Neutrophil (primary cell): ENCODE measurements at regions not wholly inside any gene's neighbourhood (a gene's known extent, or its start where the extent isn't known, plus 50 kb on each side); places are given as distances from the start of the nearest gene placed in this dataset.
"Not testable (repeated sequence)": the region's sequence is repeated elsewhere in the genome, so short reads cannot be mapped to it uniquely, and the experiment has no call there.

Experiments
- H3K27ac ChIP-seq: fragments of 200-600 bp; sonication (generic); 2 replicates; pipeline ENCODE4 v1.5.1; 2016; ENCODE audit warnings: mild to moderate bottlenecking, moderate library complexity
- H3K27me3 ChIP-seq: fragments of 200-600 bp; sonication (generic); 2 replicates; pipeline ENCODE4 v1.6.0; 2016; ENCODE audit warnings: mild to moderate bottlenecking
- H3K36me3 ChIP-seq: fragments of 200-600 bp; sonication (generic); 2 replicates; pipeline ENCODE4 v1.5.1; 2017
- H3K4me1 ChIP-seq, 2 experiments: fragments of 200-600 bp in 1 of 2; sonication (generic) in 1 of 2; 1 replicate in 1 of 2; 2 replicates in 1 of 2; pipeline versions ENCODE4 v1.5.1 to v1.6.1; 2013 to 2016; ENCODE audit warnings: low read depth in 1 of 2, low read length in 1 of 2, mild to moderate bottlenecking in 1 of 2, moderate library complexity in 1 of 2; ENCODE audit not compliant: control insufficient read depth in 1 of 2, insufficient read depth in 1 of 2
- H3K4me3 ChIP-seq, 2 experiments: fragments of 200-600 bp in 1 of 2; sonication (generic) in 1 of 2; 1 replicate in 1 of 2; 2 replicates in 1 of 2; pipeline ENCODE4 v1.5.1; 2013 to 2016; ENCODE audit warnings: low read depth in 1 of 2, low read length in 1 of 2, mild to moderate bottlenecking in 1 of 2, moderate library complexity in 1 of 2
- H3K9me3 ChIP-seq: fragments of 200-600 bp; sonication (generic); 2 replicates; pipeline ENCODE4 v1.5.1; 2016
- TF ChIP-seq, protein P1 (sequence below): fragments of 200-600 bp; sonication (generic); IDR thresholded peaks from 2 replicates; pipeline ENCODE4 v1.5.1; 2016; ENCODE audit warnings: antibody characterized with exemption

DNA sequence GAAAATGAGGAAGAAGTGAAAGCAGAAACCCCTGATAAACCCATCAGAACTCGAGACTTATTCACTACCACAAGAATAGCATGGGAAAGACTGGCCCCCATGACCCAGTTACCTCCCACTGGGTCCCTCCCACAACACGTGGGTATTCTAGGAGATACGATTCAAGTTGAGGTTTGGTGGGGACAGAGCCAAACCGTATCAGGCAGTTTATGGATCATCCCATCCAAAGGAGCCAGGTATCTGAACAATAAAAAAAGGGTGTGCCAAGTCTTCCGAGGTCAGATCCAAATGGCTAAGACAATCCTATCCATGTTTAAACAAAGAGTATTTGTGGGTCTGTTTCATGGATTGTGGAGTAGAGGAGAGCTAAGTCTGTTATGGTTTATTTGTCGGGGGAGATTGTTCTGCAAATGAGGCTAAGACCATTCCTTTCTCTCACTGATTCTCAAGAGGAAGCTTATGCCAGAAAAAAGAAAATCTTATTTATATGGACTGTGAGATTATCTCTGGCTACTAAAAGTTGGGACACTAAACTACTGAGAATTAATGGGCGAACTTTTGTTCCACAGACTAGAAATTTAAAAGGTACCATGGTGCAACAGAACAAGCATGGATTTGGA lies 203.7 kb downstream of the IPMK start:
- TF ChIP-seq, protein P1, sequence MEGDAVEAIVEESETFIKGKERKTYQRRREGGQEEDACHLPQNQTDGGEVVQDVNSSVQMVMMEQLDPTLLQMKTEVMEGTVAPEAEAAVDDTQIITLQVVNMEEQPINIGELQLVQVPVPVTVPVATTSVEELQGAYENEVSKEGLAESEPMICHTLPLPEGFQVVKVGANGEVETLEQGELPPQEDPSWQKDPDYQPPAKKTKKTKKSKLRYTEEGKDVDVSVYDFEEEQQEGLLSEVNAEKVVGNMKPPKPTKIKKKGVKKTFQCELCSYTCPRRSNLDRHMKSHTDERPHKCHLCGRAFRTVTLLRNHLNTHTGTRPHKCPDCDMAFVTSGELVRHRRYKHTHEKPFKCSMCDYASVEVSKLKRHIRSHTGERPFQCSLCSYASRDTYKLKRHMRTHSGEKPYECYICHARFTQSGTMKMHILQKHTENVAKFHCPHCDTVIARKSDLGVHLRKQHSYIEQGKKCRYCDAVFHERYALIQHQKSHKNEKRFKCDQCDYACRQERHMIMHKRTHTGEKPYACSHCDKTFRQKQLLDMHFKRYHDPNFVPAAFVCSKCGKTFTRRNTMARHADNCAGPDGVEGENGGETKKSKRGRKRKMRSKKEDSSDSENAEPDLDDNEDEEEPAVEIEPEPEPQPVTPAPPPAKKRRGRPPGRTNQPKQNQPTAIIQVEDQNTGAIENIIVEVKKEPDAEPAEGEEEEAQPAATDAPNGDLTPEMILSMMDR = no peak
- no peaks in the 10 kb centered on the region for H3K4me1 ChIP-seq
- H3K4me3 ChIP-seq = no peak overlapping the region
- H3K36me3 ChIP-seq = no peaks in the 10 kb centered on the region
- H3K9me3 ChIP-seq = no peaks in the 10 kb centered on the region
- no peak overlapping the region for H3K27ac ChIP-seq
- no peaks in the 10 kb centered on the region for H3K27me3 ChIP-seq

DNA sequence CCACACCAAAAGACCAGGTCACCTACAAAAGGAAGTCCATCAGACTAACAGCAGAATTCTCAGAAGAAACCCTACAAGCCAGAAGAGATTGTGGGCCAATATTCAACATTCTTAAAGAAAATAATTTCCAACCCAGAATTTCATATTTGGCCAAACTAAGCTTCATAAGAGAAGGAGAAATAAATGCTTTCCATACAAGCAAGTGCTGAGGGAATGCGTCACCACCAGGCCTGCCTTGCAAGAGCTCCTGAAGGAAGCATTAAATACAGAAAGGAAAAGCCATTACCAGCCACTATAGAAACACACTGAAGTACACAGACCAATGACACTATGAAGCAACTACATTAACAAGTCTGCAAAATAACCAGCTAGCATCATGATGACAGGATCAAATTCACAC lies 209.0 kb downstream of the IPMK start:
- H3K9me3 ChIP-seq = not testable (repeated sequence)

DNA sequence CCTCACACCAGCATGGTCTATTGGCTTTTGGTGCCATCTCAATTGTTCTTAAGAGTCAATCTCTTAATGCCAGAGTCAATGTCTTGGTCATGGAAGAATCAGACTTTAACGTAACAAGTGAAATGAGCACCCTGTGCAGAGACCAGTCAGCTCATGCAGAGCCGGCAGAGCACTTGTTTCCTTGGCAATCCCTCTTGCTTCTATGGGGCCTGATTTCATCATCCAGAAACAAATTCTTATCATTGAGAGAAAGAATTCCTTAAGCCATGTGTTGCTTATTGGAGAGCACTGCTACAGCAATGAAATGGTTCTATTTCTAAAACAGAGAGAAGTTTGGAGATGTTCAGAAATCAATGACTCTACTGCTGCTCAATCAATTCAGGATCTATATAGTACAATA lies 212.8 kb downstream of the IPMK start:
- H3K4me1 ChIP-seq = no peaks in the 10 kb centered on the region
- no peaks in the 10 kb centered on the region for H3K9me3 ChIP-seq
- TF ChIP-seq, protein P1 = no peak
- H3K4me3 ChIP-seq = no peak overlapping the region
- no peaks in the 10 kb centered on the region for H3K27me3 ChIP-seq
- no peaks in the 10 kb centered on the region for H3K36me3 ChIP-seq
- no peak overlapping the region for H3K27ac ChIP-seq

More for the DNA sequence above, 209.0 kb downstream of the IPMK start:
- H3K27ac ChIP-seq, H3K4me3 ChIP-seq, H3K4me1 ChIP-seq, H3K36me3 ChIP-seq, H3K27me3 ChIP-seq: not testable (repeated sequence)

DNA sequence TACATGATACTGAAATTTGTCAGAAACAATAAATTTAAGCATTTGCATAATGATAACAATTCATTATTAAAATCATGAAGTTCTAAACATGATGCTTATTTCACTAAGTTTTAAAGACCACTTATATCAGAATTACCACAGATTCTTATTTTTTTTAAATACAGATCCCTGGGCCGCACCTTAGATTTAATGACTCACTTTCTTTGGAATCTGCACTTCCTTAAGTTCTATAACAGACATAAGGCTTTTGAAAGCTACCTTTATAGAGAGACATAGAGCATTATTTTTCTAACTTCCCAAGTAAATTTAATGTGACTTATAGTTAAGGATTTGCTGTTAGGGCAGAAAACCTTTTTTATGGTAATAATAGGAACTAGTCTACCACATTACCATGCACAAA lies 214.9 kb downstream of the IPMK start:
- no peaks in the 10 kb centered on the region for H3K36me3 ChIP-seq
- H3K4me1 ChIP-seq = no peaks in the 10 kb centered on the region
- TF ChIP-seq, protein P1 = no peak
- no peaks in the 10 kb centered on the region for H3K27me3 ChIP-seq
- H3K9me3 ChIP-seq = no peaks in the 10 kb centered on the region
- no peak overlapping the region for H3K4me3 ChIP-seq
- no peak overlapping the region for H3K27ac ChIP-seq

DNA sequence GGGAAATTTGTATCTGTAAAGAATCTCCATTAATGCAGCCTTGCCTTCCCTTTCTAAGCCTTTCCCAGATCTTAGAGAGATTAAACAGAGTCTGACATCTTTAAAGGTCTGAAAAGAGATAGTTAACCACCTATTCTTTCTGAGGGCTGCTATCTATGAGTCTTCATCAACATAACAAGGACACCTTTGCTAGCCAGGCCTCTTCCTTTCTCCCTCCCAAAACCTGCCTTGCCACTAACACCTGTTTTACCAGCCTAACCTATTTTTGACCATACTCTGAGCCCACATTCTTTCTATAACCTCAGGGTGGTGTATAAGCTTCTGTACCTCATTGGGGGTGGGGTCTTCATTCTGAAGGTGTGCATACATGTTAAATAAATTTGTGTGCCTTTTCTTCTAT lies 217.1 kb downstream of the IPMK start:
- Histone ChIP-seq H3K4me1 (no peaks in the 10 kb centered on the region), H3K27ac (no peak overlapping the region), H3K36me3 (no peaks in the 10 kb centered on the region), H3K9me3 (no peaks in the 10 kb centered on the region), H3K4me3 (no peak overlapping the region), H3K27me3 (no peaks in the 10 kb centered on the region)
- TF ChIP-seq, protein P1 = no peak

DNA sequence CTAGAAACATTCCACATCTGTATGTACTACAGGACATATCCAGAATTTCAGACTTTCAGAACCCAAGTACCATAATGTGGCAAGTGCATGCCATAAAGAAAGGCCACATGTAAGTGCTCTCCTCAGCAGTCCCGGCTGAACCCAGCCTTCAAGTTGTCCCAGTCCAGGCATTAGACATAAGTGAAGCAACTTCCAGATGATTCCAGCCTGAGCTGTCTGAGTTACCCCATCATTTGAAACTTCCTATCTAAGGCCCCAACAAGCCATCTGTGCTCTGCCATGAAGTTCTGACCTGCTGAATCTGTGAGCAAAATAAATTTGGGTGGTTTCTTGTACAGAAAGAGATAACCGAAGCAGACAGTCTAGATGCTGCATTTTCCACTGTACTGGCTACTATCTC lies 218.8 kb downstream of the IPMK start:
- no peaks in the 10 kb centered on the region for H3K4me1 ChIP-seq
- no peaks in the 10 kb centered on the region for H3K36me3 ChIP-seq
- no peaks in the 10 kb centered on the region for H3K27me3 ChIP-seq
- H3K9me3 ChIP-seq = no peaks in the 10 kb centered on the region
- TF ChIP-seq, protein P1 = no peak
- no peak overlapping the region for H3K4me3 ChIP-seq
- no peak overlapping the region for H3K27ac ChIP-seq
